Loucy (cell line): ENCODE measurements at regions not wholly inside any gene's neighbourhood (a gene's known extent, or its start where the extent isn't known, plus 50 kb on each side); places are given as distances from the start of the nearest gene placed in this dataset.

Source experiments
- H2AFZ ChIP-seq: fragments of 200-600 bp; sonication (generic); 2 replicates; pipeline ENCODE4 v1.6.0; 2016; ENCODE audit warnings: antibody characterized with exemption, mild to moderate bottlenecking, low read length, moderate library complexity
- H3F3A ChIP-seq: fragments of 200-600 bp; 2 replicates; pipeline ENCODE4 v1.6.0; 2016; ENCODE audit warnings: antibody characterized with exemption, low read depth, mild to moderate bottlenecking
- H3K27me3 ChIP-seq: fragments of 200-600 bp; sonication (generic); 2 replicates; pipeline ENCODE4 v1.6.1; 2014; ENCODE audit warnings: low read length, mild to moderate bottlenecking; ENCODE audit not compliant: insufficient read depth, poor library complexity, severe bottlenecking
- H3K36me3 ChIP-seq: fragments of 200-600 bp; sonication (generic); 2 replicates; pipeline ENCODE4 v1.6.1; 2016; ENCODE audit warnings: low read length; ENCODE audit not compliant: insufficient read depth
- H3K4me1 ChIP-seq: fragments of 200-600 bp; sonication (generic); 2 replicates; pipeline ENCODE4 v1.5.1; 2014; ENCODE audit warnings: low read length, mild to moderate bottlenecking; ENCODE audit not compliant: insufficient read depth, poor library complexity, severe bottlenecking
- H3K4me2 ChIP-seq: fragments of 200-600 bp; sonication (generic); 2 replicates; pipeline ENCODE4 v1.6.0; 2014; ENCODE audit warnings: antibody characterized with exemption, low read length, low read depth, mild to moderate bottlenecking; ENCODE audit not compliant: poor library complexity, severe bottlenecking
- H3K4me3 ChIP-seq: fragments of 200-600 bp; sonication (generic); 2 replicates; pipeline ENCODE4 v1.5.1; 2014; ENCODE audit warnings: low read length, mild to moderate bottlenecking, mixed read lengths; ENCODE audit not compliant: poor library complexity, severe bottlenecking
- H3K79me2 ChIP-seq: fragments of 200-600 bp; sonication (generic); 2 replicates; pipeline ENCODE4 v1.6.1; 2014; ENCODE audit warnings: low read length; ENCODE audit not compliant: insufficient read depth
- H3K9ac ChIP-seq: fragments of 200-600 bp; sonication (generic); 2 replicates; pipeline ENCODE4 v1.6.0; 2014; ENCODE audit warnings: mild to moderate bottlenecking, low read depth, low read length, moderate library complexity; ENCODE audit not compliant: poor library complexity, severe bottlenecking
- H3K9me2 ChIP-seq: fragments of 200-600 bp; sonication (generic); replicated peaks from 2 replicates; pipeline ENCODE4 v1.6.1; 2016; ENCODE audit warnings: low read depth, low read length, mixed read lengths
- H3K9me3 ChIP-seq: fragments of 200-600 bp; sonication (generic); 2 replicates; pipeline ENCODE4 v1.6.1; 2014; ENCODE audit warnings: mild to moderate bottlenecking, antibody characterized with exemption, low read length, low read depth; ENCODE audit not compliant: insufficient read depth
- H4K20me1 ChIP-seq: fragments of 200-600 bp; sonication (generic); 2 replicates; pipeline ENCODE4 v1.6.0; 2014; ENCODE audit warnings: antibody characterized with exemption, low read length, mild to moderate bottlenecking; ENCODE audit not compliant: insufficient read depth, poor library complexity, severe bottlenecking
- EZH2phosphoT487 ChIP-seq: fragments of 200-600 bp; IDR thresholded peaks from 2 replicates; pipeline ENCODE4 v1.6.1; 2018; ENCODE audit warnings: antibody characterized with exemption, mild to moderate bottlenecking, moderate library complexity, borderline replicate concordance
- TF ChIP-seq, protein P1 (sequence below): fragments of 200-600 bp; sonication (generic); conservative IDR thresholded peaks from 2 replicates; pipeline ENCODE4 v1.5.1; 2014; ENCODE audit warnings: mild to moderate bottlenecking, antibody characterized with exemption, low read length

DNA sequence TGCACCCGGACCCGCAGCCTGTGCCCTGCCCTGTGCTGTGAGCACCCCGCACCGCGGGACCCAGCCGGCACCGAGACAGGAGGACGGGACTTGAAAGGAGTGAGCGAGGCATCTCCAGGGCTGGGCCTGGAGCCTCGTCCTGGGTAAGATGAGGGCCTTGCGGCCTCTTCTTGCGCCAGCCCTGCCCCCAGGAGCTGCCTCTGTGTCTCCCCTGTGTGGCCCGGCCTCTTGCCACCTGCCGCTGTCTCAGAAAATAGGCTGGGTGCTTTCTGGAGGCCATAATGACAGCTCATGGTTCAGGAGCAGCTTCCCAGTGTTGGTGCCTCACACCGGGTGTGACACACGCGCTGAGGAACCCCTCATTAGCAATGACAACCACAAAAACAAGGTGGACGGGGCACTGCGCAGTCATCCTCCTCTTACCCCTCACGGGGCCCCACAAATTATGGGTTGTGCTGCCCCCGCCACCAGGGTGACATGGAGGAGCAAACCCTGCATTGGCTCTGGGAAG, 161.5 kb upstream of the C1orf174 start:
- no peaks in the 10 kb centered on the region for H4K20me1 ChIP-seq
- H3K4me3 ChIP-seq, result no peak overlapping the region
- no peak overlapping the region for H3K4me2 ChIP-seq
- TF ChIP-seq, protein P1, sequence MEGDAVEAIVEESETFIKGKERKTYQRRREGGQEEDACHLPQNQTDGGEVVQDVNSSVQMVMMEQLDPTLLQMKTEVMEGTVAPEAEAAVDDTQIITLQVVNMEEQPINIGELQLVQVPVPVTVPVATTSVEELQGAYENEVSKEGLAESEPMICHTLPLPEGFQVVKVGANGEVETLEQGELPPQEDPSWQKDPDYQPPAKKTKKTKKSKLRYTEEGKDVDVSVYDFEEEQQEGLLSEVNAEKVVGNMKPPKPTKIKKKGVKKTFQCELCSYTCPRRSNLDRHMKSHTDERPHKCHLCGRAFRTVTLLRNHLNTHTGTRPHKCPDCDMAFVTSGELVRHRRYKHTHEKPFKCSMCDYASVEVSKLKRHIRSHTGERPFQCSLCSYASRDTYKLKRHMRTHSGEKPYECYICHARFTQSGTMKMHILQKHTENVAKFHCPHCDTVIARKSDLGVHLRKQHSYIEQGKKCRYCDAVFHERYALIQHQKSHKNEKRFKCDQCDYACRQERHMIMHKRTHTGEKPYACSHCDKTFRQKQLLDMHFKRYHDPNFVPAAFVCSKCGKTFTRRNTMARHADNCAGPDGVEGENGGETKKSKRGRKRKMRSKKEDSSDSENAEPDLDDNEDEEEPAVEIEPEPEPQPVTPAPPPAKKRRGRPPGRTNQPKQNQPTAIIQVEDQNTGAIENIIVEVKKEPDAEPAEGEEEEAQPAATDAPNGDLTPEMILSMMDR, result no peak
- TF ChIP-seq EZH2phosphoT487, result no peak
- H2AFZ ChIP-seq, result no peak overlapping the region
- H3K9ac ChIP-seq, result no peak overlapping the region
- no peaks in the 10 kb centered on the region for H3F3A ChIP-seq
- peaks cover 11% of the 10 kb centered on the region for H3K4me1 ChIP-seq
- H3K79me2 ChIP-seq, result no peaks in the 10 kb centered on the region
- H3K9me2 ChIP-seq, result no peaks in the 10 kb centered on the region
- H3K9me3 ChIP-seq, result 0 out of 2 replicates have a peak, but pooled peaks cover 3% of the 10 kb centered on the region
- H3K36me3 ChIP-seq, result no peaks in the 10 kb centered on the region
- H3K27me3 ChIP-seq, result no peaks in the 10 kb centered on the region

DNA sequence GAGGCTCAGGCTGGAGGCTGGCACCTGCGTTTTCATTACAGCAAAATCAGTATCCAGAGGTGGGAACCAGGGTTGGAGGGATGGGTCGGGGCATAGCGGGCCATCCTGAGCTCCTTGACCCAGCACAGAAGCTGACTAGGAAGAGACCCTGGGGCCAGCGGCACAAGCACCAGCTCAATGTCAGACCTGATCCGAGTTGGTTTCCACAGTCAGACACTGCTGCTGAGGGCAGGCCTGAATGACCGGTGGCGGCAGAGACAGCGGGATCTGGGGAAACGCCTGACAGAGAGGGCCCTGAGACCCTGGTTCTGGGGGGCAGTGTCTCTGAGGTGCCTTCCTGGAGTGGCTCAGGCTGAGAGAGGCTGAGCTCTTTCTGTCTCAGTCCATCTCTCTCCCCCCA, 162.0 kb upstream of the C1orf174 start:
- Histone ChIP-seq H3K4me3 (no peak overlapping the region), H3K27me3 (no peaks in the 10 kb centered on the region), H2AFZ (no peak overlapping the region), H3K9me2 (no peaks in the 10 kb centered on the region), H3K4me2 (no peak overlapping the region), H3K9ac (no peak overlapping the region), H3K79me2 (no peaks in the 10 kb centered on the region), H3F3A (no peaks in the 10 kb centered on the region), H3K9me3 (peaks cover 7% of the 10 kb centered on the region; the same call in 1 of the 2 replicates), H3K4me1 (peaks cover 11% of the 10 kb centered on the region), H4K20me1 (no peaks in the 10 kb centered on the region), H3K36me3 (no peaks in the 10 kb centered on the region)
- TF ChIP-seq, protein P1, result no peak
- TF ChIP-seq EZH2phosphoT487, result no peak

DNA sequence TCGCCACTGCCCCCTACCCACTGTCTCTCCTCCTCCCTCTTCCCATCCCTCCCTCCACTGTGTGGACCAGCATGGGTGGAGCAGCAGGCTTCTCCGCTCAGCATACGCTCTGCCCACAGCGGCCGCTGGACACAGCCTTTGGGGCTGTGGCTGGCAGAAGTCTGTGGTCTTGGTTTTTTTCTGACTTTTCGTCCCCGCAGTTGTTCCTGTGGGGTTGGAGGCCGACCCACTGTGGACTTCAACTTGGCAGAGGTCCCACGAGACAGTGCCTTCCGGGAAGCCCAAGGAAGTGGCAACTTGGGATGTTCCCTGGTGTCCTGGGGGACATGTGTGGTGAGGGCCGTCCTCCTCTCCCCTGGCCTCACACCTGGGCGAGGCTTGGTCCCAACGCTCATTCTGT, 162.5 kb upstream of the C1orf174 start:
- no peaks in the 10 kb centered on the region for H3K27me3 ChIP-seq

More for the DNA sequence above, 162.5 kb upstream of the C1orf174 start:
- no peaks in the 10 kb centered on the region for H4K20me1 ChIP-seq
- no peak overlapping the region for H2AFZ ChIP-seq
- no peak overlapping the region for H3K4me2 ChIP-seq
- peaks cover 11% of the 10 kb centered on the region for H3K4me1 ChIP-seq
- no peaks in the 10 kb centered on the region for H3K79me2 ChIP-seq
- H3K4me3 ChIP-seq, result no peak overlapping the region
- no peaks in the 10 kb centered on the region for H3K9me2 ChIP-seq
- no peaks in the 10 kb centered on the region for H3K36me3 ChIP-seq
- H3K9ac ChIP-seq, result no peak overlapping the region
- H3F3A ChIP-seq, result no peaks in the 10 kb centered on the region
- peaks cover 11% of the 10 kb centered on the region; the same call in 1 of the 2 replicates for H3K9me3 ChIP-seq
- no peak for TF ChIP-seq EZH2phosphoT487
- TF ChIP-seq, protein P1, result no peak
